CD4-positive, alpha-beta T cell treated with Interferon alpha-2 for 1 hour (primary cell): ENCODE measurements at regions not wholly inside any gene's neighbourhood (a gene's known extent, or its start where the extent isn't known, plus 50 kb on each side); places are given as distances from the start of the nearest gene placed in this dataset.
A peak's percentile ranks its signal among the peaks of the same experiment; 100 is the strongest.
"Not testable (repeated sequence)": the region's sequence is repeated elsewhere in the genome, so short reads cannot be mapped to it uniquely, and the experiment has no call there.

Experiments
- DNase-seq, 2 donors: peaks; one replicate each; pipeline ENCODE4 v3.0.0-alpha.2; 2020 to 2022

DNA sequence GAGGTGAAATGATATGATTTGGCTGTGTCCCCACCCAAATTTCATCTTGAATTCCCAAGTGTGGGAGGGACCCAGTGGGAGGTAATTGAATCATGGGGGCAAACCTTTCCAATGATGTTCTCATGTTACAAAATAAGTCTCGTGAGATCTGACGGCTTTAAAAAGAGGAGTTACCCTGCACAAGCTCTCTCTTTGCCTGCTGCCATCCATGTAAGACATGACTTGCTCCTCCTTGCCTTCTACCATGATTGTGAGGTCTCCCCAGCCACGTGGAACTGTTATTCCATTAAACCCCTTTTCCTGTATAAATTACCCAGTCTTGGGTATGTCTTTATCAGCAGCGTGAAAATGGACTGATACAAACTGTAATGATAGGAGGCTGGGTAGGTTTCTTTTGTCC lies 145.1 kb downstream of the AKR1D1 start:
- not testable (repeated sequence) for DNase-seq

- no peak for DNase-seq
Measured at GRCh38 chr7:138223402-138223879, 147.2 kb downstream of the AKR1D1 start.

DNA sequence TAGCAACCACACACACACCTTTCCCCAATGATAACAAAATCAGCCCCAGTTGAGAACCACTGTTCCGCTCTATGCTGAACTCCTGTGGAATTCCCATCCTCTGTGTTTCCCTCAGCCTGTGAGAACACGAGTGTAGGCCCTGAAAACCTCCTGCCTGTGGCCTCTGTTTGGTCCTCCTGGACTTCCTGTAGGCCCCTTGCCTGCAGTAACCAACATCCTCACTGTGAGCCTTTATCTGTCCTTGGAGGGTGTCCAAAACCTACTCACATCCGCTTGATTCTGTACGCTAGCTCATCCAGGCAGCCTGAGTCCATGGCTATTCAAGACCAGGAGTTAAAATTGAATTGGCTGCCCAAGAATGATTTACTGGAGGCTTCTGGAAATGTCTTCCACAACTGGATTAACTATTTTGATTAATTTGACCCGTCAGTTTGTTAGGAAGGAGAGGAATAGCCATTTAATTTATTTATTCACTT lies 149.8 kb downstream of the AKR1D1 start:
- no peak for DNase-seq

DNA sequence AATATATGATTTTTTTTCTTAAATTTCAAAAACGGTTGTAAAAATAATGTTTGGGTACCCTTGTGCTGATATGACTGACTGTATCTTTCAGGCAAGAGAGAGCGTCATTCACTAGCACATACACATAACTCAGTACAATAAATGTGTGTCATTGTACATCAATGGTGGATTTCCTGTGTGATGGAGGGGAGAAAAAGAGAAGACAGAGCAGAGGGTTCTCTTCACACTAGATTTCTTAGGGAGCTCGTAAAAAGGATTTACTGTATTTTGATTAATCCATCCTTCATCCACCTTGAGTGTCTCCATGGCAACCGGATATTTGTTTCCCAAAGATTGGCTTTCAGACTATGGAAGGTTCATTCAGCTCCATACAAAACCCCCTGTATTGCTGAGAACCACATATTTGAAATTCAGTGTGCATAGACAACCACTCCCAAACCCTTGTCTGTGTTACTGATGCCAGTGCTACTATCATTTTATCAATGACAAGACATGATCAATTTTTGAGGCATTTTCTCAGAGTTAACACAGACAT lies 150.6 kb downstream of the AKR1D1 start:
- DNase-seq, result no peak

DNA sequence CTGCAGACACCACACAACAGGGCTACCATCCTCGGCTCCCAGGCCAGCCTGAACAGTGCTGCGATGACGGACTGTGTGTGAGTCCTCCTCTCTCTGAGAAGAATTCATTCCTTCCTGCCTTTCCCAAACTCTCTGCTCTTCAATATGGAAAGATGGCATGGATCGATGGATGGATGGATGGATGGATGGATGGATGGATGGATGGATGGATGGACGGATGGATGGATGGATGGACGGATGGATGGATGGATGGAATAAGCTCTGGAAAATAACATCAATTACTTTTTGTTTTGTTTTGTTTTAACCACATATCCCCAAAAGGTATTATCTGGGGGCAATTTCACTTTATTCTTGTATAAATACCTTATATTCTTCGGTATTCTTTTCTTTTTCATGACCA lies 151.9 kb downstream of the AKR1D1 start:
- DNase-seq, result no peak

DNA sequence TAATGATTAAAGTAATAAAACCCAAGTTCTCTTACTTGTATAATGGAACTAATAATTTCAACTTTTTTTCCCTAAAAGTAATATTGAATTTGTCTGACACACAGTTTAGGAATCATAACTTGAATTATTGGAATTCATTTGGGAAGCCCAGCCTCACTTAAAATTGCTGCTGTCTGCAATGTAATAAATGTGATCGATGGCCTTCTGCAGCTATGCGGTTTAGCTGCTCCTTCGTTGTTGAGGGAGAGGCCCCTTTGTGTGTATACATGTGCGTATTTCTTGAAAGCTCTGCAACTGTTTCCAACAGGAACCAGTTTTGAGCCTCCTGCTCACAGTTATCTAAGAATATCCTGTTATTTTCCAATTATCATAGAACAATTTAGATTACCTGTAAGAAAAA lies 152.5 kb downstream of the AKR1D1 start:
- DNase-seq, result no peak

GRCh38 chr7:138233189-138233588 lies 156.9 kb downstream of the AKR1D1 start:
- no peak for DNase-seq

- DNase-seq, result no peak
Measured at GRCh38 chr7:138235207-138235606, 158.9 kb downstream of the AKR1D1 start.

DNA sequence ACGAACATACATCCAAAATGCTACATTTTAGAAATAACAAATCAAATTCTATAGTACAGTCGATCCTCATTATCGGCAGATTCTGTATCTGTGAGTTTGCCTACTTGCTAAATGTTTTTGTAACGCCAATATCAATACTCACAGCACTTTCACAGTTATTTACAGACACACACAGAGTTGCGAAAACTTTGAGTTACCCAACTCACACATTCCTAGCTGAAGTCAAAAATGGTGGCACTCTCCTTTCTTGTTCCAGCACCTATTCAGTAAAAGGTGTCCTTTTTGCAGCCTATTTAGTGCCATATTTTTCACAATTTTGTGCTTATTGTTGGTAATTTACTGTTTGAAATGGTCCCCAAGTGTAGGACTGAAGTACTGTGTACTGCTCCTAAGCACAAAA lies 161.7 kb downstream of the AKR1D1 start:
- DNase-seq, result no peak

DNA sequence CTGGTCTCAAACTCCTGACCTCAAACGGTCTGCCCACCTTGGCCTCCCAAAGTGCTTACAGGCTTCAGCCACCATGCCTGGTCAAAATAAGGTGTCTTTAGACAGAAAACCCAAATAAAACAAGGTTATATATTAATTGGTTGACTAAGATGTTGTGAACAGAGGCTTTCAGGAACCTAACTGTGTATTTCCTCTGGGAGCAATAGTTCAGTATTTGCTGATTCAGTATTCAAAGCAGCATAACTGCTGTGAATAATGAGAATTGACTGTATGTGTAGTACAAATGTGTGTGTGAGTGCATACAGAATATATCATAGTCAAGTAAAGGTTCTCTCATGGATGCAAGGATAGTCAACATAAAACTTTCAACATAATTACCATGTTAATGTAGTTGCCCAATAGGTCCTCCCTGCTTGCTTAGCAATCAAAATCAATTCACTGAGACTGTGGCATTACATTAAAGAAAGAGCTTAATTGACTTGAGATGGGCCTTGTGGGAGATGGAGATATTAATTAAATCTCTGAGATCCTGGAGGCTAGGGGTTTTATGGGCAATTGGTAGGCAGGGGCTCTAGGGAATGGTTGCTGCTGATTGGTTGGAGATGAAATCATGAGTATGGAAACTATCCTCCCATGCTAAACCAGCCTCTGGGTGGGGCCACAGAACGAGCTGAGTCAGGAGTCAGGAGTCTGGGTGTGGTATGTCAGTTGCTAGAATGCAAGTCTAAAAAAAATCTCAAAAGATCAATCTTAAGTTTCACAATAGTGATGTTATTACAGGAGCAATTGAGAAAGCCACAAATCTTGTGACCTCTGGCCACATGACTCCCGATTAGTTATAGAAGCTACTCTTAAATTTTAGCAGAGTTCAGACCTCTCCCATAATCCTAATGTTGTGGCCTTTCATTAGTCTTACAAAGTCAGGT lies 162.7 kb downstream of the AKR1D1 start:
- DNase-seq, result no peak

GRCh38 chr7:138243430-138243829 lies 167.2 kb downstream of the AKR1D1 start:
- DNase-seq, result no peak

DNA sequence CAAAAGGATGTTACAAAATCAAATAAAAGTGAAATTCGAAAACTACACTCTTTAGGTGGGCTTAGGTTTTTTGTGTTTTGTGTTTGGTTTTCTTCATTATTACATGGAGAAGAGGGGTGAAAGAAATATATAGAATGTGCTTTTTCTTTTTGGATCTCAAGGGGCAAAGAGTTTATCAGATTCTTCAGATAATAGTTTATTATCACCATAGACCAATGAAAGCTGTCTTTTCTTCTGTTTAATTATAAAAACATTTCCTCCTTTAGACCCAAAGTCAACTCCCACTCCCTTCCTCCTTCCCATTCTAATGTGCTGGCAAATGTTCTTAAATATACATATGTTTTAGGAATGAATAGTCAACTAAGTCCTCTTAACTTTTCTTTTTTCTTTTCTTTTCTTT lies 167.6 kb downstream of the AKR1D1 start:
- DNase-seq, result no peak

DNA sequence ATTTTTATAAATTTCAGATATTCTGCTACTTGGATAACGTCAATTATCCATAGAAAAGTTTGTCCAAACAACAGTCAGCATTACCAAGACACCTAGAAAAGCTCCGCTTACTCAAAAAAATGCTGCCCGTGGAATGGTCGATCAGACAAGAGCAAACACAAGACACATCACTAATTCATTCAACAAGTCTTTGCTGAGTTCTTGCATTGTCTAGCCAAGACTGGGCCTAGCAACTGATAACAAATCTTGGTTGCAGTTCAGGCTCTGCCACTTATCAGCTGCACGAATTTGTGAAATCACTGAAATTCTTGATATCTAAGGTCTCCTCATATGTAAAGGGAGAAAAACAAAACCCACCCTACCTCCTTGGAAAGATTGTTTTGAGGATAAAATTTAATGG lies 168.3 kb downstream of the AKR1D1 start:
- no peak for DNase-seq

GRCh38 chr7:138245216-138245615 lies 169.0 kb downstream of the AKR1D1 start:
- DNase-seq, result no peak

DNA sequence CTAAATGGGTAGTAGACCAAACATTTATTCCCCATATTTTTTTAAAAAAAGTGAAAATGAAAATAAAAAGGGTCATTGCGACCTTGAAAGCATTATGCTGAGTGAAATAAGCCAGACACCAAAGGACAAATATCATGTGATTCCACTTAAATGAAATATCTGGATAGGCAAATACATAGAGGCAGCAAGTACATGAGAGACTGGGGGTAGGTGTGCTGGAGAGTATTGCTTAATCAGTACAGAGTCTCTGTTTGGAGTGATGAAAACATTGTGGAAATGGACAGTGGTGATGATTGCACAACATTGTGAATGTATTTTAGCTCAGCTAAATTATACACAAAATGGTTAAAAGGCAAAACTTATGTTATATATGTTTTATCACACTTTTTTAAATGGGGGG lies 169.4 kb downstream of the AKR1D1 start:
- DNase-seq, result no peak

DNA sequence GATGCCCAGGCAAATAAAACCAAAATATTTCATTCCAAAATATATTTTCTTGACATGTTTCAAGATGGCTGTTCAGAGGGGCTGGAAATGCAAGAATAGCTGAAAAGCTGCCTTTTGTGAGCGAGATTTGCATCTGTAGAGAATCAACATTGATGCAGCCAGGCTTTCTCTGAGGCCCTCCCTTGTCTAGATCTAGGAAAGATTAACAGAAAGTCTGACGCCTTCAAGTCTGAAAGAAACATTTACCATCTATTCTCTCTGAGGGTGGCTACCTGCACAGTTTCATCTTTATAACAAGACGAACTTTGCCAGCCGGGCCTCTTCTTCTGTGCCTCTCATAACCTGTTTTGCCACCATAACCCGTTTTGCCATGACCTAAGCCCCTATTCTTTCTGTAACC lies 170.2 kb downstream of the AKR1D1 start:
- DNase-seq, result no peak

DNA sequence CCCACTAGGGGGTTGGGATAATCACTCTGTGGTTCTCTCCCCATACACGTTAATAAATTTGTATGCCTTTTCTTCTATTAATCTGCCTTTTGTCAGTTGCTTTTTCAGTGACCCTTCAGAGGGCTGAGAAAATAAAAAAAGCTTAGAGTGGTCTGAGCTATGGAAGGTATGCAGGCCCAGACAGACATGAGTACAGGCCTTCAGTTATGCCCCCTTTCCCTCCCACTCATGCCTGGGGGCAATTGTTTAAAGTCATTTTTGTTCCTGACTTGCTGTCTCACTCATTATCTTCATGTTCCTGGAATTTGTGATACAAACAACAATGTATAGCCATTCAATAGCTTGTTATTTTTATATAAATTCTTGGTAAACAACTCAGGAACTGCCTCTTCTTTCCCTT lies 170.8 kb downstream of the AKR1D1 start:
- DNase-seq, result no peak

GRCh38 chr7:138247568-138248333 lies 171.5 kb downstream of the AKR1D1 start:
- DNase-seq, result no peak

DNA sequence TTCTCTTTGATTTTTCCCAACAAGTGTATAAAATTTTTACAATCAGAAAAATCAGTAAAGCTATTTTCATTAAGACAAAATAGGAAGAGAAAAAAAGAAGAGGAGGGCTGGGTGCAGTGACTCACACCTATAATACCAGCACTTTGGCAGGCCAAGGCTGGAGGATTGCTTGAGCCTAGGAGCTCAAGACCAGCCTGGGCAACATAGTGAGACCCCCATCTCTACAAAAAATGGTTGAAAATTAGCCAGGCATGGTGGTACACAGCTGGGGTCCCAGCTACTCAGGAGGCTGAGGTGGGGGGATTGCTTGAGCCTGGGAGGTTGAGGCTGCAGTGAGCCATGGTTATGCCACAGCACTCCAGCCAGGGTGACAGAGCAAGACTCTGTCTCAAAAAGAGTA lies 172.3 kb downstream of the AKR1D1 start:
- DNase-seq, result no peak

- no peak for DNase-seq
Measured at GRCh38 chr7:138249975-138250374, 173.7 kb downstream of the AKR1D1 start.

GRCh38 chr7:138252666-138253065 lies 176.4 kb downstream of the AKR1D1 start:
- not testable (repeated sequence) for DNase-seq

GRCh38 chr7:138254444-138254843 lies 178.2 kb downstream of the AKR1D1 start:
- no peak for DNase-seq

- DNase-seq, result peak; percentile 0 to 17
Measured at GRCh38 chr7:138257459-138258196, 181.4 kb downstream of the AKR1D1 start.
